Esophagus (tissue), 2 donors: ENCODE measurements at regions not wholly inside any gene's neighbourhood (a gene's known extent, or its start where the extent isn't known, plus 50 kb on each side); places are given as distances from the start of the nearest gene placed in this dataset.

Source experiments
- H3K27ac ChIP-seq, 2 donors: one replicate each; pipeline ENCODE4 v1.5.1; 2013; ENCODE audit warnings: low read depth in 2 of 2, mild to moderate bottlenecking in 2 of 2, inconsistent platforms in 1 of 2, low read length in 1 of 2, moderate library complexity in 1 of 2
- H3K27me3 ChIP-seq, 2 donors: one replicate each; pipeline ENCODE4 v1.6.1; 2013; ENCODE audit warnings: low read length in 2 of 2, control low read depth in 1 of 2, mild to moderate bottlenecking in 1 of 2; ENCODE audit not compliant: insufficient read depth in 2 of 2, control insufficient read depth in 1 of 2
- H3K36me3 ChIP-seq, 2 donors: one replicate each; pipeline ENCODE4 v1.6.1; 2013; ENCODE audit warnings: low read length in 1 of 2; ENCODE audit not compliant: control insufficient read depth in 2 of 2, insufficient read depth in 2 of 2
- H3K4me1 ChIP-seq, 2 donors: one replicate each; pipeline ENCODE4 v1.6.1; 2013; ENCODE audit warnings: low read length in 1 of 2; ENCODE audit not compliant: control insufficient read depth in 2 of 2, insufficient read depth in 2 of 2
- H3K4me3 ChIP-seq, 2 donors: one replicate each; pipeline ENCODE4 v1.5.1; 2013; ENCODE audit warnings: low read length in 2 of 2, mild to moderate bottlenecking in 2 of 2, low read depth in 1 of 2, moderate library complexity in 1 of 2
- H3K9me3 ChIP-seq, 2 donors: one replicate each; pipeline ENCODE4 v1.6.1; 2013; ENCODE audit warnings: mild to moderate bottlenecking in 2 of 2, low read depth in 1 of 2, low read length in 1 of 2, moderate library complexity in 1 of 2; ENCODE audit not compliant: control insufficient read depth in 2 of 2, insufficient read depth in 1 of 2
- WGBS, 2 donors: extraction: QIAGEN DNeasy Blood & Tissue Kit; methylation state at CpG; one replicate each; pipeline ENCODE4 v1.1.7; 2013; 5-methylcytosine and 5-hydroxymethylcytosine counted together
- donor health status: healthy with polysubstance abuse.
- donor health status: Bipolar disorder and iron deficiency.

DNA sequence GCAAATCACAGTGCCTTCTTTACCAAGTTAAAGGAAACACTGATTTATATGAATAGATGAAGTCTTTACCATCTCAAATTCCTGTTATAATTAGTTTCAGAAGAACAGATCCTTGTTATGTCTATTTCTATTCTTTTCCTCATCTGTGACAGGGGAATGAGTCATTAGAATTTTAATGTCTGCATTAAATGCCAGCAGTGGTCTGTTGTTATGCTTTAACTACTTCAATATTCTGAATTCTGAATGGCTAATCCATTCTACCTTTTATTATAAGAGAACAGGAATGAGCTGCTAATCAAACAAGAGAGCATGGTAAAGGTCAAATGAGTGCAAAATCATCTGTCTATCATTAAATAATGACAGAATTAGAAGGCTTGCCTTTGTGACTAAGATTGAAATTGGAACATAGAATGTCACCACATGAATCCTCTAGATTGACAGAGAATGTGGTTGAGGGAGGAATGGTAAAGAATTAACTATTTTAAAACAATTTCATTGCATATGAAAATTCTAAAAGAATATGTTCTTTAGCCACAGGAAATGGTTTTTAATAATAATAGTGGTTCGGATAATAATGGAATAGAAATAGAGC, 935.5 kb downstream of the ADGRL3 start:
- Histone ChIP-seq H3K4me1 (no peaks in the 10 kb centered on the region), H3K36me3 (no peaks in the 10 kb centered on the region), H3K4me3 (no peak overlapping the region), H3K9me3 (no peaks in the 10 kb centered on the region), H3K27me3 (no peaks in the 10 kb centered on the region), H3K27ac (no peak overlapping the region)
- 72 to 84% methylated on average over 1 of the region's 1 CpG for WGBS, 2 donors

DNA sequence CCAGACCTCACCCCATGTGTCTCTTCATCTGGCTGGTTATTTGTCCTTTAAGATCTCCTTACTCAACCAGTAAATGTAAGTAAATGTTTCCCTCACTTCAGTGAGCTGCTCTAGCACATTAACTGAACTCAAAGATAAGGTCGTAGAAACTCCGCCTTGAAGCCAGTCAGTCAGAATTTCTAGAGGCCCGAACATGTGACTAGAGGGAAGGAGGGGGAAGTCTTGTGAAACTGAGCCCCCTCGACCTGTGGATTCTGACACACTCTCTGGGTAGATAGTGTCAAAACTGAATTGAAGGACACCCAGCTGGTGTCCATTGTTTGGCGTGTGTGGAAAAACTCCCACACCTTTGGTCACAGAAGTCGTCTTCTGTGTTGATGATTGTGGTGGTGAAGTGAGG, 933.9 kb downstream of the ADGRL3 start:
- Histone ChIP-seq H3K27me3 (no peaks in the 10 kb centered on the region), H3K9me3 (no peaks in the 10 kb centered on the region), H3K4me3 (no peak overlapping the region), H3K4me1 (no peaks in the 10 kb centered on the region), H3K36me3 (no peaks in the 10 kb centered on the region), H3K27ac (no peak overlapping the region)
- WGBS, 2 donors = 71 to 78% methylated on average over 6 of the region's 6 CpGs

DNA sequence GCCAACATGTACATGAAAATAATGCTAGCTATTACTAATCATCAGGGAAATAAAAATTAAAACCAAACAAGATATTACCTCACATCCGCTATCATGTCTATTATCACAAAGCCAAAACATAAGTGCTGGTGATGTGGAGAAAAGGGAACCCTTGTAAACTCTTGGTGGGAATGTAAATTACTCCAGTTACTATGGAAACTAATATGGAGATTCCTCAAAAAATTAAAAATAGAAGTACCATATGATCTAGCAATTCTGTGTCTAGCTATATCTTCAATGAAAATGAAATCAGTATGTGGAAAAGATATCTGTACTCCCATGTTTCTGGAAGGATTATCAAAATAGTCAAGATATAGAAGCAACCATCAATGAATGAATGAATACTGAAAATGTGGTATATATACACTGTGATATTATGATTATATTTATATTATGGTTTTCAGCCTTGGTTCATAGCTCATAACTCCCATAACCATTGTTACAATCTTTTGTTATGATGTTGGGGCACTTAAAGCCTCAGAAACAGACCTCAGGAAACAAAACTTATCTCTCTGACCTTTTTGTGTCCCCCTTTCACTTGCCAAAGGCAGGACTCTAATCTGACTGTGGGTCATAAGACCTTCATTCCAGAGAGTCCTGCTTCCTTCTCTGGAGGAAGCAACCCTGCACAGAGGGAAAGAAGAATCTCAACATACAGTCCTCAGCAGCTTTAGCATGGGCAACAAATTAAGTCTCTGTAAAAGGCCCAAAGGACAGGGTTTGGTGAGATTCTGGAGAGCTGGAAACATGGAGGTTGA, 933.2 kb downstream of the ADGRL3 start:
- Histone ChIP-seq H3K27ac (no peak overlapping the region), H3K4me3 (no peak overlapping the region), H3K9me3 (peaks cover 0 to under 1% of the 10 kb centered on the region in 2 donors), H3K4me1 (no peaks in the 10 kb centered on the region), H3K36me3 (no peaks in the 10 kb centered on the region), H3K27me3 (no peaks in the 10 kb centered on the region)
- 91 to 98% methylated on average over 1 of the region's 1 CpG for WGBS, 2 donors

GRCh38 chr4:62131049-62131448, 930.9 kb downstream of the ADGRL3 start:
- H3K9me3 ChIP-seq = peaks cover 0 to 2% of the 10 kb centered on the region in 2 donors
- WGBS, 2 donors = 70 to 72% methylated on average over 3 of the region's 3 CpGs
- no peak overlapping the region for H3K27ac ChIP-seq
- H3K4me1 ChIP-seq = no peaks in the 10 kb centered on the region
- H3K36me3 ChIP-seq = no peaks in the 10 kb centered on the region
- no peaks in the 10 kb centered on the region for H3K27me3 ChIP-seq
- no peak overlapping the region for H3K4me3 ChIP-seq

- no peak overlapping the region for H3K4me3 ChIP-seq
- no peaks in the 10 kb centered on the region for H3K4me1 ChIP-seq
- no peaks in the 10 kb centered on the region for H3K27me3 ChIP-seq
- H3K36me3 ChIP-seq = no peaks in the 10 kb centered on the region
- H3K9me3 ChIP-seq = peaks cover 0 to 2% of the 10 kb centered on the region in 2 donors
- no peak overlapping the region for H3K27ac ChIP-seq
These were observed 930.5 kb downstream of the ADGRL3 start for GRCh38 chr4:62130637-62131036.

GRCh38 chr4:62130230-62130629, 930.1 kb downstream of the ADGRL3 start:
- Histone ChIP-seq H3K36me3 (no peaks in the 10 kb centered on the region), H3K27ac (no peak overlapping the region), H3K9me3 (peaks cover 0 to 2% of the 10 kb centered on the region in 2 donors), H3K4me1 (no peaks in the 10 kb centered on the region), H3K4me3 (no peak overlapping the region), H3K27me3 (no peaks in the 10 kb centered on the region)
- 51 to 67% methylated on average over 2 of the region's 2 CpGs for WGBS, 2 donors
